Endodermal cell (in vitro differentiated cells): ENCODE measurements at regions not wholly inside any gene's neighbourhood (a gene's known extent, or its start where the extent isn't known, plus 50 kb on each side); places are given as distances from the start of the nearest gene placed in this dataset.

Experiments used
- DNase-seq: peaks from one replicate; pipeline ENCODE4 v3.0.0-alpha.2; 2017
- H3K27ac ChIP-seq: 2 replicates; pipeline ENCODE4 v1.5.1; 2013; ENCODE audit warnings: mild to moderate bottlenecking, low read depth, low read length, moderate library complexity
- H3K27me3 ChIP-seq: 2 replicates; pipeline ENCODE4 v1.6.1; 2013; ENCODE audit warnings: mild to moderate bottlenecking, low read length, moderate library complexity; ENCODE audit not compliant: insufficient read depth, control insufficient read depth, poor library complexity, severe bottlenecking
- H3K36me3 ChIP-seq: 2 replicates; pipeline ENCODE4 v1.7.0; 2013; ENCODE audit warnings: mild to moderate bottlenecking, low read length, moderate library complexity; ENCODE audit not compliant: control insufficient read depth, insufficient read depth
- H3K4me1 ChIP-seq: one replicate; pipeline ENCODE4 v1.7.0; 2013; ENCODE audit warnings: low read length; ENCODE audit not compliant: control insufficient read depth, insufficient read depth
- H3K4me3 ChIP-seq: 2 replicates; pipeline ENCODE4 v1.5.1; 2013; ENCODE audit warnings: mild to moderate bottlenecking, low read length, moderate library complexity
- H3K9ac ChIP-seq: 2 replicates; pipeline ENCODE4 v1.6.1; 2013; ENCODE audit warnings: mild to moderate bottlenecking, low read length, moderate library complexity; ENCODE audit not compliant: poor library complexity, severe bottlenecking; ENCODE audit errors: extremely low read depth
- H3K9me3 ChIP-seq: 2 replicates; pipeline ENCODE4 v1.6.1; 2013; ENCODE audit warnings: mild to moderate bottlenecking, low read length, moderate library complexity; ENCODE audit not compliant: control insufficient read depth
- H3K27ac Mint-ChIP-seq: 2 replicates; pipeline ENCODE4 v1.8.0; 2020; ENCODE audit warnings: mixed read lengths
- H3K27me3 Mint-ChIP-seq: 2 replicates; pipeline ENCODE4 v1.8.0; 2021; ENCODE audit warnings: mild to moderate bottlenecking, mixed read lengths; ENCODE audit not compliant: insufficient read depth
- H3K36me3 Mint-ChIP-seq: 2 replicates; pipeline ENCODE4 v1.8.0; 2020; ENCODE audit warnings: low read depth, mixed read lengths
- H3K4me1 Mint-ChIP-seq: 2 replicates; pipeline ENCODE4 v1.8.0; 2020; ENCODE audit warnings: mixed read lengths
- H3K4me3 Mint-ChIP-seq: 2 replicates; pipeline ENCODE4 v1.8.0; 2020; ENCODE audit warnings: mild to moderate bottlenecking, moderate library complexity, mixed read lengths
- H3K9me3 Mint-ChIP-seq: 2 replicates; pipeline ENCODE4 v1.8.0; 2020; ENCODE audit warnings: mild to moderate bottlenecking, mixed read lengths
- CTCF ChIP-seq: fragments of 200-600 bp; sonication (generic); conservative IDR thresholded peaks from 2 replicates; pipeline ENCODE4 v1.5.0; 2021; ENCODE audit warnings: antibody characterized with exemption, mild to moderate bottlenecking
- WGBS, 2 experiments: methylation state at CpG; one replicate each; pipeline versions ENCODE4 v1.1.5 to v1.1.7; 2013; ENCODE audit warnings: missing lambda C conversion rate in 2 of 2, mixed read lengths in 1 of 2; ENCODE audit not compliant: insufficient coverage in 1 of 2, insufficient read length in 1 of 2; 5-methylcytosine and 5-hydroxymethylcytosine counted together

- no peaks in the 10 kb centered on the region for H3K27me3 ChIP-seq
- H3K4me1 Mint-ChIP-seq: peaks cover 2% of the 10 kb centered on the region
- WGBS, 2 experiments: 85 to 94% methylated on average over 2 to 4 of the region's 4 CpGs
- H3K36me3 Mint-ChIP-seq: no peaks in the 10 kb centered on the region
- no peak overlapping the region for H3K4me3 Mint-ChIP-seq
- peaks cover 11% of the 10 kb centered on the region for H3K27me3 Mint-ChIP-seq
- no peaks in the 10 kb centered on the region for H3K9me3 ChIP-seq
- TF ChIP-seq CTCF: no peak
- no peak overlapping the region for H3K4me3 ChIP-seq
- no peaks in the 10 kb centered on the region for H3K9me3 Mint-ChIP-seq
- H3K27ac ChIP-seq: no peak overlapping the region
- H3K27ac Mint-ChIP-seq: no peak overlapping the region
- H3K9ac ChIP-seq: no peak overlapping the region
- H3K36me3 ChIP-seq: no peaks in the 10 kb centered on the region
- H3K4me1 ChIP-seq: no peaks in the 10 kb centered on the region
- no peak for DNase-seq
Measured at GRCh38 chr5:135689506-135689905, 110.7 kb upstream of the CXCL14 start.

GRCh38 chr5:135688385-135688784 is 109.6 kb upstream of the CXCL14 start:
- Histone ChIP-seq H3K27ac (no peak overlapping the region), H3K4me1 (no peaks in the 10 kb centered on the region), H3K4me3 (no peak overlapping the region), H3K9me3 (no peaks in the 10 kb centered on the region), H3K36me3 (no peaks in the 10 kb centered on the region), H3K27me3 (no peaks in the 10 kb centered on the region), H3K9ac (no peak overlapping the region)
- Mint-ChIP-seq H3K27me3 (peaks cover 11% of the 10 kb centered on the region), H3K4me3 (no peak overlapping the region), H3K27ac (no peak overlapping the region), H3K9me3 (no peaks in the 10 kb centered on the region), H3K4me1 (peaks cover 2% of the 10 kb centered on the region), H3K36me3 (no peaks in the 10 kb centered on the region)
- DNase-seq: no peak
- 85 to 100% methylated on average over 1 to 2 of the region's 2 CpGs for WGBS, 2 experiments
- TF ChIP-seq CTCF: no peak

GRCh38 chr5:135683189-135683588 is 104.4 kb upstream of the CXCL14 start:
- Histone ChIP-seq H3K9ac (no peak overlapping the region), H3K27ac (no peak overlapping the region), H3K27me3 (no peaks in the 10 kb centered on the region), H3K4me1 (no peaks in the 10 kb centered on the region), H3K36me3 (no peaks in the 10 kb centered on the region), H3K4me3 (no peak overlapping the region), H3K9me3 (no peaks in the 10 kb centered on the region)
- Mint-ChIP-seq H3K27ac (no peak overlapping the region), H3K4me1 (no peaks in the 10 kb centered on the region), H3K36me3 (no peaks in the 10 kb centered on the region), H3K9me3 (peaks cover 14% of the 10 kb centered on the region), H3K4me3 (no peak overlapping the region), H3K27me3 (peaks cover 6% of the 10 kb centered on the region)
- no peak for DNase-seq
- TF ChIP-seq CTCF: no peak
